MCF 10A (cell line): ENCODE measurements at regions not wholly inside any gene's neighbourhood (a gene's known extent, or its start where the extent isn't known, plus 50 kb on each side); places are given as distances from the start of the nearest gene placed in this dataset.

Source experiments
- BruUV-seq: library from RNA; stranded (reverse); fragments of 400-500 nt; replicated peaks from 2 replicates; lab custom pipeline; 2021; lab: Mats Ljungman, UMichigan
- CTCF ChIA-PET: fragments of 300-600 bp; sonication (Branson Sonifier 250); formaldehyde crosslinking; extraction: SDS; loops from one replicate; lab custom pipeline; 2021; ENCODE audit warnings: antibody characterized with exemption, inconsistent platforms; lab: Yijun Ruan, JAX
- POLR2A ChIA-PET: fragments of 300-600, 350-650 bp; sonication (Branson Sonifier 250); formaldehyde crosslinking; extraction: SDS; loops from one replicate; lab custom pipeline; 2020; ENCODE audit warnings: antibody characterized with exemption, inconsistent platforms; lab: Yijun Ruan, JAX
- DNase-seq: peaks from one replicate; pipeline ENCODE4 v3.0.0-alpha.2; 2018; ENCODE audit not compliant: unreplicated experiment
- H3K27ac Mint-ChIP-seq: one replicate; pipeline ENCODE4 v1.8.0; 2022; ENCODE audit warnings: mild to moderate bottlenecking, low read depth, mixed read lengths; ENCODE audit not compliant: unreplicated experiment
- H3K27me3 Mint-ChIP-seq: one replicate; pipeline ENCODE4 v1.8.0; 2022; ENCODE audit warnings: mixed read lengths; ENCODE audit not compliant: insufficient read depth, unreplicated experiment
- H3K36me3 Mint-ChIP-seq: one replicate; pipeline ENCODE4 v1.8.0; 2022; ENCODE audit warnings: mild to moderate bottlenecking, moderate library complexity, mixed read lengths; ENCODE audit not compliant: insufficient read depth, unreplicated experiment
- H3K4me1 Mint-ChIP-seq: one replicate; pipeline ENCODE4 v1.8.0; 2022; ENCODE audit warnings: mixed read lengths; ENCODE audit not compliant: insufficient read depth, unreplicated experiment
- H3K4me3 Mint-ChIP-seq: one replicate; pipeline ENCODE4 v1.8.0; 2022; ENCODE audit warnings: mild to moderate bottlenecking, moderate library complexity, mixed read lengths; ENCODE audit not compliant: unreplicated experiment
- H3K9me3 Mint-ChIP-seq: one replicate; pipeline ENCODE4 v1.8.0; 2022; ENCODE audit warnings: mixed read lengths; ENCODE audit not compliant: unreplicated experiment
- CTCF ChIP-seq: fragments of 200-600 bp; IDR thresholded peaks from one replicate; pipeline ENCODE4 v1.8.0; 2022; ENCODE audit warnings: antibody characterized with exemption, mild to moderate bottlenecking; ENCODE audit not compliant: unreplicated experiment
- intact Hi-C: fragments of 100-400 bp; cut with micrococcal nuclease; formaldehyde crosslinking; loops from 2 replicates; pipeline ENCODE4 v1.14.1; 2022

GRCh38 chr14:98503086-98503815, 768.7 kb downstream of the BCL11B start:
- Mint-ChIP-seq H3K9me3 (peaks cover 12% of the 10 kb centered on the region), H3K27me3 (no peaks in the 10 kb centered on the region), H3K4me1 (peaks cover 53% of the 10 kb centered on the region), H3K4me3 (no peak overlapping the region), H3K27ac (peak overlapping the region; percentile 43), H3K36me3 (no peaks in the 10 kb centered on the region)
- ChIA-PET CTCF (no interaction called here), POLR2A (interaction anchor here (0.6 to 1.1 kb wide), 3 partner anchors 9 to 401 kb away, joined by 3 to 4 read pairs (median 3); no protein-coding TSS in a partner anchor)
- TF ChIP-seq CTCF: no peak
- intact Hi-C loops: no loop called here
- DNase-seq: no peak
- BruUV-seq: no TSS peak

GRCh38 chr14:98507264-98507663, 764.7 kb downstream of the BCL11B start:
- peak; percentile 7 for DNase-seq
- Mint-ChIP-seq H3K36me3 (no peaks in the 10 kb centered on the region), H3K27ac (no peak overlapping the region), H3K4me1 (peaks cover 22% of the 10 kb centered on the region), H3K9me3 (peaks cover 6% of the 10 kb centered on the region), H3K27me3 (no peaks in the 10 kb centered on the region), H3K4me3 (no peak overlapping the region)
- ChIA-PET CTCF (no interaction called here), POLR2A (interaction anchor here (0.6 to 1.5 kb wide), 5 partner anchors 9 to 550 kb away, joined by 3 to 4 read pairs (median 3); no protein-coding TSS in a partner anchor)
- no peak for TF ChIP-seq CTCF
- intact Hi-C loops: no loop called here
- BruUV-seq: no TSS peak

GRCh38 chr14:98510392-98510791, 761.6 kb downstream of the BCL11B start:
- Mint-ChIP-seq H3K4me3 (no peak overlapping the region), H3K36me3 (no peaks in the 10 kb centered on the region), H3K9me3 (peaks cover under 1% of the 10 kb centered on the region), H3K27ac (no peak overlapping the region), H3K4me1 (peaks cover 6% of the 10 kb centered on the region), H3K27me3 (no peaks in the 10 kb centered on the region)
- intact Hi-C loops: no loop called here
- POLR2A ChIA-PET: interaction anchor here (0.7 to 1.2 kb wide), 2 partner anchors 10 to 42 kb away, joined by 3 read pairs; no protein-coding TSS in a partner anchor
- no peak for DNase-seq
- CTCF ChIA-PET: no interaction called here
- no peak for TF ChIP-seq CTCF
- BruUV-seq: no TSS peak

GRCh38 chr14:98512501-98513251, 759.3 kb downstream of the BCL11B start:
- no peak for DNase-seq
- BruUV-seq: no TSS peak
- Mint-ChIP-seq H3K36me3 (no peaks in the 10 kb centered on the region), H3K27me3 (no peaks in the 10 kb centered on the region), H3K9me3 (no peaks in the 10 kb centered on the region), H3K4me1 (peaks cover under 1% of the 10 kb centered on the region), H3K4me3 (no peak overlapping the region), H3K27ac (no peak overlapping the region)
- ChIA-PET CTCF (no interaction called here), POLR2A (no interaction called here)
- no peak for TF ChIP-seq CTCF
- intact Hi-C loops: no loop called here
